ENCODE measurements at regions not wholly inside any gene's neighbourhood (a gene's known extent, or its start where the extent isn't known, plus 50 kb on each side); places are given as distances from the start of the nearest gene placed in this dataset.
"Not testable (repeated sequence)": the region's sequence is repeated elsewhere in the genome, so short reads cannot be mapped to it uniquely, and the experiment has no call there.

DNA sequence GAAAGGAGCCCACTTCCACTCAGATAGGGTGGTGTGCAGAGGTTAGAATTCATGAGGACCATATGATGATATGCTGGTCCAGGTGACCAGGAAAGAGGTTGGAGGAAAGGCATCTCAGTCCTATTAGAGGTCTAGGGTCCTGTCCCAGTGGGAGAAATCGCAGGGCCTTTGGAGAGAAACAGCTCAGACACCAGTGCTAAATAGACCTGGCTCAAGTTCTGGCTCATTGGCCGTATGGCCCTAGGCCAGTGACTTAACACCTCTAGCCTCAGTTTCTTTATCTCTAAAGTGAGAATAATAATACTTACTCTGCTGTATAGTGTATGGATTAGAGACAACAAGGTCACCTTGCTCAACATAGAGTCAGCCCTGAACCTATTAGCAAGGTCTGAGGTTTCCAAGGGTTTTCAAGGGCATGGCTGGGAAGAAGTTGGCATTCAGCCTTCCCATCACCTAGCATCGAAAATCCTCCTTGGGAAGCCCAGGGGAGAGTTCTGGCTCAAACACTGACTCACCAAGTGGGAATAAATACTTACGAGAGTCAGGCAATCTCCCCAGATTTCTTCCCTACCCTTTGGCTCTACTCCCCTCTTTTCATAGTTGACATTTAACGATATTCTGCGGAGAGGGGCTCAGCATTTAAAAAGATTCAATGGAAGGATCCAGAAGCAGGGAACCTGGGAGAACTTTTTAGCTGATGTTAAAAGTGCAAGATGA is 473.1 kb upstream of the PODXL start:
- DNase-seq, result no peak

DNA sequence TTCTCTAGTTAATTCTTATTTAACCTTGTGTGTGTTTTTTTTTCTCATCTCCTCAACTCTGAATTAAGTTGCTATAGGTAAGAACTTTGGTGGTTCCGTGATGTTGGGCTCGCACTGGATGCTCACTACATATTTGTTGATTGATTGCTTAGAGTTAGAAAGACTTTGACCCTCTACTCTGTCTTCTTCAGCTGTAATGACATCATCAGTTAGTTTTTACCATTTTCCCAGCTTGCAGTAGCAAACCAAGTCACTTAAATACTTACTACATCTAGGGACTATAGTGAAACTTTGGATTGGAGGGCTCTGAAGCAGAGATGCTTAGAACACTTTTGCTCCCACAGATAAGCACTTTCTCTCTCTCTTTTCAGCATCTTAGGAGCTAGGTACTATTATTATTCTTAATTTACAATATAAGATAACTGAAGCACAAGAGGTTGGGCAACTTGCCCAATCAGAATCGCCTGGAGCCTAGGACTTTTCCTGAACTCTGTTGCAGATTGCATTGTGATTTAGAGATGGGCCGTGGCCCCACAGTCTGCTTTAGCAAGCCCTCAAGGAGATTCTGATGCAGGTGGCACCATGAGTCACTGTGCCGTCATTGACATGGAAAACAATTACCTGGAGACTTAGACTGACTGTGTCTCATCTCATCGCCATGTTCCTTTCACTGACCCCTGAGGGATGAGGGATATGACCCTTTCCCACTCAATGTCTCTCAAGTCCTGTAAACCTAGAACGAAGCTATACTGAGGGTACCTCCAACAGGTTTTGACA is 471.9 kb upstream of the PODXL start:
- DNase-seq, result no peak

DNA sequence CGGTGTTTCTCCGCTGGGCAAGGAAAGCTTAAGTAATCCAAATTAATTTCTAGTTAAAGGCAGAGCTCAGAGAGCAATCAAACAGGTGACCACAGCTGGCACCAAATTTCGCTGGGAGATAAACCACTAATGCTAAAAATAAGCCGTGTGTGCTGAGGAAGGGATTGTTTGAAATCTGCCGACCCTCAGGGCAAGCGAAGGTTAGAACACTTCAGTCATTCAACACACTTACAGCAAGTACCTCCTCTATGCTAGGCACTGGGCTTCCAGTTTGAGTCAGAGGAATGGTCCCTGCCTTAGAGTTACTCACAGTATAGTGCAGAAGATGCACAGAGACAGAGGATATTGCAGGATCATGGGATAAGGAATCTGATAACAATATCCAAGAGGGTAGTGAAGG is 467.9 kb upstream of the PODXL start:
- DNase-seq, result no peak

DNA sequence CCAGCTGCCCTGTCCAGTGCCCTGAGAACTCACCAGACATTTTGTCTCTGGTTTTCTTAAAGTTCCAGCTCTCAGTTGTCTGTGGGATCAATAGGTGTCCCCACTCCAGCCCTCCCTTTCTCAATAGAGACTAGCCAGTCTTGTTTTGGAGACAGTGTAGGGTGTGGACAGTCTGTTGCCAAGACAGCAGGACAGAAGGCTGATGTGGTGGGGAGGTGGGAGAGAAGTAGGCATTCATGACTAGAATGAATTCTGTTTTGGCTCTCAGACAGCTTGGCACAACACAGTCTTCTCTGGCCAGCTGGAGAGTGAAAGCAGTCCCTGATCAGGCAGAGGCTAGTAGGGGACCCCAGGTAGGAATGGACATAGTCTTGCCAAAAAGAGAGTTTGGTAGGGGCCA is 467.0 kb upstream of the PODXL start:
- no peak for DNase-seq

DNA sequence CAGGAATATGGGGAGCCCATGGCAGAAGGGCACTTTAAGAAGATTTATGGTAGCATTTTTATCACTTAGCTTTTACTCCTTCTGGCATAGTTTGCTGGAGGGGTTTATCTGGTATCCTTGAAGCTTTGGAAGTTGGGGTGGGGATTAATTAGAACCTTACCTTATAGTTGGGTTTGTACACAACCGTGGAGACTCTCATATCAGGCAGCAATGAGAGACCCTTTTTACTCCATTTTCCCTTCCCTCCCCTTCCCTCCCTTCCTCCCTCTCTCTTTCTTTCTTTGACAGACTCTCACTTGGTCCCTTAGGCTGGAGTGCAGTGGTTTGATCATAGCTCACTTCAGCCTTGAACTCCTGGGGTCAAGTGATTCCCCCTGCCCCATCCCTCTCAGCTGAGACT is 465.8 kb upstream of the PODXL start:
- DNase-seq, result no peak

DNA sequence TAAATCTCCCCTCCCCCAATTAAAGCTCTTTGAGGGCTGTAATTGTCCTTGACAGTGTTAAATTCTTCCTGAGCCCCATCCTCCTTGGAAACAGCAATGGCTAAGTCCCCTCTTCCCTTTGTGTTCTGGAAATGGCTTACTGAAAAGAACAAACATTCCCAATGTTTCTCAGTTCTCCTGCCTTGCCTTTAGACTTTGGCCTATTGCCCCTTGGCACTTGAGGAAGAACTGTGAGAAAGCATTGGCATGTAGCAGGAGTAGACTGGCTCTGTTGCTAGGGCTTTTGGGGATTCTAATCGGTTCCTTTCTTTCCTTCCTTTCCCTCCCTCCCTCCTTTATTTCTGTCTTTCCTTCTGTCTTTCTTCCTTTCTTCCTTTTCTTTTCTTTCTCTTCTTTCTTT is 463.3 kb upstream of the PODXL start:
- no peak for DNase-seq

DNA sequence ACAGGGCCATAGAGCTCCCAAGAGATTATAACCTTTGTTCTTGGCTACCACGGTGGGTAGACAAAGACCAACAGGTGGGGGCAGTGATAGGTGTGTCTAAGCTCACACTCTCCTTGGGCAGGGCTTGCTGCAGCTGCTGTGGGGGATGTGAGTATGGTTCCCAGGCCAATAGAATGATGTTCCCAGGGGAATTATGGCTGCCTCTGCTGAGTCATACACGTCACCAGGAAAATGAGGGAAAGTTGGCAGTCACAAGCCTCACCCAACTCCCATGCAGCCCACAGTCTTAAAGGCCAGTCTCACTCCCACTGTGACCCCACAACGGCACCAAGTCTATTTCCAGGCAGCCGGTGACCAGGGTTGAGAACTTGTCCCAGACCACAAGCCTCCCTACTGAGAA is 453.4 kb upstream of the PODXL start:
- no peak for DNase-seq

DNA sequence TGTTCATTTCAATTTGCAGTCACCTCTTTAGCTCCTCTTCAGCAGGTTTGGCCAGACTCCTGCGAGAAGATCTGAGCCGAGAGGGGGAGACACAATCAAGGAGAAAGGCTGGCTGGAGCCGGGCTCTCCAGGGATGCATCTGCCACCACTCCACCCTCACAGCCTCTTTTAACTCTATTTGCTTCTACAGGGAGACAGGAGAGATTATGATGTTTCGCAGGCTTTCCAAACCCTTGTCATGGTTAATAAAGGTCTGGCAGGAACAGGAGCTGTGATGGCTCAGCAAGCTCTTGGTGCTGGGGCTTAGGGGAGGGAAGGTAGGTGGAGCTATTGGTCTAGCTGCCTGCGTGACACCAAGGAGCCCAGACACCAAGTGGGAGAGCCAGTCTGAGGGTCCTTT is 448.1 kb upstream of the PODXL start:
- peak; percentile 63 for DNase-seq

DNA sequence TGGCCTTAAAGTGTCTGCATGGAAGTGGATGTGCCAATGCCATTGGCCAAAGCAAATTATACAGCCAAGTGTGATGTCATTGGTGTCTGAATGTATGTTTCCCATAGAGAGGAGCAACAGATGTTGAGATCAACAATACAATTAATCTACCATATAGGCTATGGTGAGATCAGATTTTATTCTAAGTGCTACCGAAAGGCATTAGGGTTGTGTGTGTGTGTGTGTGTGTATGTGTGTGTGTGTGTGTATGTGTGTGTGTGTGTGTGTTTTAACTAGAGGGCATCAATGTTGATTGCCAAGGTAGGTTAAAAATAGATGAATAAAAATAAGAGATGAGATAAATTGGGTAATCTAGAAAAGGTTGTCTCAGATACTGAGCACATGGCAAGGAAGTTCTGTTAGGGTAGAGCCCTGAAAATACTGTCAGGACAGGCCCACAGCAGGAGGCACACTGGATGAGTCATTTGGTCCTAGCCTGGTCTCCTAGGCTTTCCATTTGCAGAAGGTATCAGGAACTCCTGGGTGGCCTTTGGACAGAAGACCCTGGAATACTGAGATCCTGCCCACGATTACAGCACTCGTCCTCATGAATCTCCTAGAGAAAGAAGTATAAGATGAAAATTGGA is 446.0 kb upstream of the PODXL start:
- no peak for DNase-seq

DNA sequence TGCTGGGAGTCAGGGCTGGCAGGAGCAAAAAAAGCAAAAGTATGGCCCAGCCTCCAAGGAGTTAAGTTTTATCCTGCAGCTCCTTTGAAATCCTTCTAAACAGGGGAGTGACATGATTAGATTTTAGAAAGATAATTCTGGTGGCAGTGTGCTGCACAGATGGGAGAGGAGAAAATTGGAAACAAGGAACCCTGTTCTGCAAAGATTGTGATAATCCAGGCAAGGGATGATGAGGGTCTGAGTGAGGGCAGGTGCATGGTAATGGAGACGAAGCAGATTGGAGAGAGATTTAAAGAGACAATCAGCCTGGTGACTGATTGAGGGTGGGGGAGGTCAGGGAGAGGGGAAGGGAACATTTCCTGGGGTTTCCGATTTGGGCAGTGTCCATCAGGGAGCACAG is 444.7 kb upstream of the PODXL start:
- DNase-seq, result no peak

DNA sequence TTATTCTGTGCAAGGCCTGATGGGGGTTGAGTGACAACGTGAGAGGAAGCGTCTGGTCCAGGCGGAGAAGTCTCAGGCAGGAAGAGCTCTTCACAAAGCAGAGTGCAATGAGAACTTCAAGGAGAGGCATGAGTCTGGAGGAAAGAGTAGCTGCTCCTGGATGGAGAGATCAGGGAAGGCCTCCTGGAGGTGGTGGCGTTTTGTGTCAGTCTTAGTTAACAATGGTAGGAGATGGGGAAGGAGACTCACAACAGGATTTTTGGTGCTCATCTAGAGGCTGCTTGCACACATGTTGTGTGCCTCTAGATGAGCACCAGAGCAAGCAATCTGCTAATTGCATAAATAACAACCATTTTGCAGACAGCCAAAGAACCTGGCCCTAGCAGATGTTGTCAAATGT is 442.8 kb upstream of the PODXL start:
- no peak for DNase-seq

DNA sequence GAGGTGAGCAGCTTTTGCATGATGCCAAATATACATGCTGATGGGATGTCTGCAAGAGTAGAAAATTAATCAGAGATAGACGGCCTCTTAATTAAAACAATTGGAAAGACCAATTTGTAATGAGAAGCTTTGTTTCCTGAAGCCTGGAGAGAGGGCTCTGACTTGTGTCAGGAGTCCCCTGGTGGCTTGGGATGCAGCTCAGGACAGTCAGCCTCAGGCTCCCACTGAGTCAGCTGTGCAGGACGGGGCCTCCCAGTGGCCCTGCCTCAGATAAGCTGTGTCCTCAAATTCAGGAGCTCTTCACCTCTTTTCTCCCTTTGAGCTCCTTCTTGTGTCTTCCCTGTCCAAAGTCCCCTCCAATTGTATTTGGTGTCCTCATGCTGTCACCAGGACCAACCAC is 438.9 kb upstream of the PODXL start:
- no peak for DNase-seq

DNA sequence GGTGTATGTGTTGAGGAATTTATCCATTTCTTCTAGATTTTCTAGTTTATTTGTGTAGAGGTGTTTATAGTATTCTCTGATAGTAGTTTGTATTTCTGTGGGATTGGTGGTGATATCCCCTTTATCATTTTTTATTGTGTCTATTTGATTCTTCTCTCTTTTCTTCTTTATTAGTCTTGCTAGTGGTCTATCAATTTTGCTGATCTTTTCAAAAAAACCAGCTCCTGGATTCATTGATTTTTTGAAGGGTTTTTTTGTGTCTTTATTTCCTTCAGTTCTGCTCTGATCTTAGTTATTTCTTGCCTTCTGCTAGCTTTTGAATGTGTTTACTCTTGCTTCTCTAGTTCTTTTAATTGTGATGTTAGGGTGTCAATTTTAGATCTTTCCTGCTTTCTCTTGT is 424.6 kb upstream of the PODXL start:
- DNase-seq, result not testable (repeated sequence)

DNA sequence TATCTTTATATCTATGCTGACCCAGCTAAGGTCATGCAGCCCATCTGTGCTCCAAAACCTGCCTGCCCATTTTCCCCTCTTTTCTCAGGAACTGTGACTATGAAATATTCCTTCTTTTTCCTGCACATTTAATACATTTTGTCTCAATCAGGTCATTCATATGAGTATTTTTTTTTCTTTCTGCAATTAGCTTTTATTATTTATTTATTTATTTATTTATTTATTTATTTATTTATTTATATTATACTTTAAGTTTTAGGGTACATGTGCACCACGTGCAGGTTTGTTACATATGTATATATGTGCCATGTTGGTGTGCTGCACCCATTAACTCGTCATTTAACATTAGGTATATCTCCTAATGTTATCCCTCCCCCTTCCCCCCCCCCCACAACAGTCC is 421.7 kb upstream of the PODXL start:
- not testable (repeated sequence) for DNase-seq

DNA sequence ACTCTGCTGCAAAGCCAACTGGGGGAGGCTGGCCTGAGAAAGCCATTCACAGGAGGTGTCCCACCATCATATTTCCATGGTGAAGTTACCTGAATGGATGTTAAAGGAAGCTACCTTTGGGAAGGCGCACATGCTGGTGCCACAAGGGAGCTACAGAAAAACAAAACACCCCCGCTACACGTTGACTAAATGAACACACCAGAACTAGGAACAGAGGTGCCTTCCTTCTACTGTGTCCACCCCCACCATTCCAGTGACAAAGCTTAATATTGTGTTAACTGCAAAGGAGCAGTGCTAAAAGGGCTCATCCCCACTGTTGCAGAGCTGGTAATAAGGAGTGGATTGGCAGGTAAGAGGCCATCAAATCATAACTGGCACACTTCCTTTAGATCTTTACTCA is 420.0 kb upstream of the PODXL start:
- DNase-seq, result no peak

DNA sequence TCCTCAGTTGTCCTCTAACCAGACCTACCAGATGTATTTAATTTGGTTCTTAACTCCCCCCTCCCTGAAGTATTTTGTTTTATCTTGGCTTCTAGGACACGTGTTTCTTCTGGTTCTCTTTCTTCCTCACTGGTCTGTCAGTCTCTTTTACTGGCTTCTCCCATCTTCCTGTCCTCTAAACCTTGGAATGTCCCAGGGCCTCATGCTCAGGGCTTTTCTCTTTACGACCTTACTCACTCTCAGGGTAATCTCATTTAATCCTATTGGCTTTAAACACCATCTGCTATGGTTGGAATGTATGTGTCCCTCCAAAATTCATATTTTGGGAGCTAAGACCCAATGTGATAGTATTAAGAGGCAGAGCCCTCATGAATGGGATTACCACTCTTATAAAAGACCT is 418.2 kb upstream of the PODXL start:
- no peak for DNase-seq

DNA sequence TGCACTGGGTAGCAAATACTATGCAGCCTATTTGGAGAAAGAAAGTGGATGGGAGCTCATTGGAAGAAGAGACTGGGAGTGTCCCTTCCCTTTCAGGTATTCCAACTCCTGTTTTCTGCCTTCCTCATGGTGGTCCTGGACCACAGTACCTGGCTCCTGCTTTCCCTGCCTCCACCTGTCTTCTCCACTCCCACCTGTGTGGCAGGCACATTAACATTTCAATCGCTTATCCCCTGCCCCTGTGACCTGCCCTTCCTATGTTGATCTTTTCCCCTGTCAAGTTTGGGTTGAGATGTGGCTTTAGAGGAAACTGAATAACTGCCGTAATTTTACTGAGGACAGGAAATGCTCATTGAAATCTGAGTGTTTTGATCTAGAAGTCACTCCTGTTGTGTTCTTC is 415.8 kb upstream of the PODXL start:
- no peak for DNase-seq

DNA sequence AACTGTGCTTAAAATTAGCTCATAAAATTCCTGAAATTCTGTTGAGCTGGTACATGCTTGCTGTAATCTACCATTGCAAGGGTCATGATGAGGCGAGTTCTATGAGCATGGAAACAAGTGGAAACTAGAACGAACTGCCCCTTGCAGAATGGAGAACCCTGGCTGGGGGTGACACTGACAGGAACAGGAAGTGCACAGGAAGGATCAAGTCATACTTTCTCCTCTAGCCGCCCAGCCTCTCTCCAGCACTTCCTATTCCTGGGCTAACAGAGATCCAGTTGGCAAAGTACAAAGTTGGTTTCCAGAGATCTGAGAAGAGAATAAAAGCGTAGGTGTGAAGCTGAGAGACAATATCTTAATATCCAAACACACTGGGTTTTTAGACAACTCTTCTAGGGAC is 414.2 kb upstream of the PODXL start:
- DNase-seq, result no peak

DNA sequence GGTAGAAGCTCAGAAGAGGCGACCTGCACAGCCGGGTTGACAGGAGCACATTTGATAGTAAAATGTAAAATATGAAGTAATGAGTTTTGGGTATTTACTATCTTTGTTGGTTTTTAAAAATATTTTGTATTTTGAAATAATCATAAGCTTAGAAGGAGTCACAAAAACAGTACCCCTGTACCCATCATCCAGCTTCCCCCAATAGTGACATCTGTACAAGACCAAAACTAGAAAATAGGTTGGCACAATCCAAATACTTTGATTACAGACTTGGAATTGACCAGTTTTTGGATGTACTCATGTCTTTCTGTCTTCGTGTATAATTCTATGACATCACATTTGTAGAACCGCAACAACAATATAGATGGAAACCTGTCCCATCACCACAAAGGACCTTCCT is 413.1 kb upstream of the PODXL start:
- DNase-seq, result no peak

DNA sequence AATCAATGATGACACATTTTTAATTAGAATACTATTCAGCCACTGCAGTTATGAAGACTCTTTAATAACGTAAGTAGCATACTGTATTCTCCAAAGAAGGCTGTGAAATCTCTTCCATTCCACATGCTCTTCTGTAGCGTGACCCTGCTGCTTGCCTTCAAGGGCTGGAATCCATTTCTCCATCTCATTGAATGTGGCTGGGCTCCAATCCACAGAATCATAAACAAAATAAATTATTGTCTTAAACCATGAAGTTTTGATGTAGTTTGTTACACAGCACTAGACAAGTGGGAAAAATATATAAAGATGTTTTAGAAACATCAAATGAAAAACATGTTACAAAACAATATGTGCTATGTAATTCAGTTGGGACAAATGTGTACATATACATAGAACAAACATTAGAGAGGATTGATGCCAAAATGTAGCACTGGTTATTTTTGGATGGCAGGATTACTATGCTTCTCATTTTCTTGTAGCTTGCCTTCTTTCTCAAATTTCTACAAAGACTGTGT is 410.8 kb upstream of the PODXL start:
- no peak for DNase-seq

DNA sequence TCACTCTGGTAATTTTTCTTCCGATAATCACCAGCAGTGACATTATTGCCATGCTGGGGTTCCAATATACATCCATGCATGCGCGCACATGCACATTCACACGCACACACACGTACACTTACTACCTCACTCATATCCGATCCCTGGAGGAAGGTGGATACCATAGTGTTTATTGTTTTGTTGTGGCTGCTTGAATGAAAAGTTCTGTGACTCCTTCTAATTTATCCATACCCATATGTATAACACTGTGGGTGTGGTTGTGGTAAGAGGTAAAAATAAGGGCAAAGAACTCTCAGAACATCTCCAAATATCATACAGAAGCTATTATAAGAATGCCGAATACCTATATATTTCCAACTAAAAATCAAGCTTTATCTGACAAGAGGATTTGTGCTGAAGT is 407.8 kb upstream of the PODXL start:
- DNase-seq, result no peak

DNA sequence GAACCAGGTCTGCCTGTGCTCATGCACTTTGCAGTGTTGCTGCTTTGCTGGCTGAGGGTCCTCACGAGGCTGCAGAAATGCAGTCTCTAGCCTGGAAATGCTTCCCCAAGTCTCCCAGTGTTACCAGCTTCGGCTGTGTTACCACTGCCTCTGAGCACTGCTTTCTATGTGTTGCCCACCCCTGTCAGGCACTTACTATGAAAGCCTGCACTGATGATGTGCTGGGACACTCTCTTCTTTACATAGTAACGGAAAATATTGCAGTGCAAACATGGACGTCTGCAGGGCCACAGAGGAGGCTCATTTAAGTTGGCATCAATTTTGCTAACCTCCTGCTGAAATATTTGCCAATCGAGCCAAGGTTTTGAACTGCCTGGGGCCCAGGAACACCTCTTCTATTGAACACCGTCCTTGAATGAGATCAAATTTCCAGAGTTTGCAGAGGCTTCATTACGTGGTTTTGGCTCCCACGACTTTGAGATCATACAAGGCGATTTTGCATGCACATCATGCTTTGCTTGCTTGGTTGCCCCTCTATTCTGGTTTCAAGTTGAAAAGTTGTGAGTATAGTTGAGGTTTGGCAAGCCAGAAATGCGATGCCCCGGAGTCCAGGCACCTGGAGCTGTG is 404.7 kb upstream of the PODXL start:
- no peak for DNase-seq

DNA sequence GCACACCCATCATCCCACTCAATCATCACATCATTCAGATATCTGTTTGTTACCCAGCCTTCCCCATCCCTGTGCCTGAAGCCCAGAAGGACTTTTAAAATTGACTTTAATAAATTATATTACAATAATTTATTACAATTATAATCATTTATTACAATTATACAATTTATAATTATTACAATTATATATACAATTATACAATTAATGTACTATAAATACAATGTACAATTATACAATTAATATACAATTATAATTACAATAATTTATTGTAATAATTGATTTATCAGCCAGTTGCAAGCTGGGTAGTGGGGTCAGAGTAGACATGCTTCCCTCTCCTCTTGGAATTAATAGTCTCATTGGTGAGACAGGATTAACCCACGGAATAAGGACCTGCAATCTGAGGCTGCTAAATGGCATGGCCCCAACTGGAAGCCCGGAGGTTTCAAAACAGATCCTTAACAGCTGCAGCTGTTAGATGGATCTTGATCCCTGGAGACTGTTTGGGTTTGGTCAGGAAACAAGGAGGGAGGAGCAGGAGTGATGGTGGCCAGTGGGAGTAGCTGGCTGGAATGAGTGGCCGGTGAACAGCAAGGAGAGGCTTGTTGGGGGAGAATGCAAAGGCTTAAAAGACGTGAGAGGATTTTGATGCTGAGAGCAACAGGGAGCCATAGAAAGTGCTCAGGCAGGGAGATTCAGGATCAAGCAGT is 402.8 kb upstream of the PODXL start:
- DNase-seq, result peak; percentile 44
